GM12873 (cell line): ENCODE measurements at regions not wholly inside any gene's neighbourhood (a gene's known extent, or its start where the extent isn't known, plus 50 kb on each side); places are given as distances from the start of the nearest gene placed in this dataset.

Experiments used
- TF ChIP-seq, protein P1 (sequence below): IDR thresholded peaks from 2 replicates; pipeline ENCODE4 v1.5.1; 2012; ENCODE audit warnings: low read depth, mild to moderate bottlenecking, moderate library complexity, low read length, control low read depth; ENCODE audit not compliant: insufficient read depth; ENCODE audit errors: missing control alignments

DNA sequence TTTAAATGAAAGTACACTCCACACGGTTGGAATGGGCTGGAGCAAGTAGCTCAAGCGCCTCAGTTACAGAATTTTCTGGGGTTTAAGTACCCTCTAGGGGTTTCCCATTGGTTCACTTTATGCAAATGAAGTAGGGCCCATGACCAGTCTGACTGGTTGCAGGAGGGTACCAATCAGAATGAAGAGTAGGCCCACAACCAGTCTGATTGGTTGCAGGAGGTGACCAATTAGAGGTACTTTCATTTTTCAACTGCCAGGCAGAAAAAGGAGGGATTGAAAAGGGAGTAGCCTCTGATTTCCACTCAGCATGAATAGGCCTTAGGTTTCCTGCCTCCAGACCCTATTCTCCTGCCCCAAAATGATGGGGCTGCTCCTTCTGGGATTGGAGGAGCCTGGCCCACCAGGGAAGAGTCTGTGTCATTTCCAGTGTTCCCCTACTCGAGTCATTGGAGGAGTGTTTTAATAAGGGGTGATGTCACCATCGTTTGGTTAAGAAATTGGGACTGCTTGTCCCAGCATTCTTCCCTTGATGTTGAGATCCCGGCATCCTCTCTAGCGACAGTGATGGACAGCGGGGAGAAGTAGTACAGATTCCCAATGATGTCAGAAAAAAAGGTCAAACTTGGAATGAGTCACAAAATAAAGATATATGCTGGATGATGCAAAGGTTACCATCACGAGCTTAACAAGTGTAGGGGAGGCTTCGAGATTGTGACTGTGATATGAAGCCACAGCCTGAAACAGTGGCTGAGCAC, 210.4 kb downstream of the SH3BP4 start:
- TF ChIP-seq, protein P1, sequence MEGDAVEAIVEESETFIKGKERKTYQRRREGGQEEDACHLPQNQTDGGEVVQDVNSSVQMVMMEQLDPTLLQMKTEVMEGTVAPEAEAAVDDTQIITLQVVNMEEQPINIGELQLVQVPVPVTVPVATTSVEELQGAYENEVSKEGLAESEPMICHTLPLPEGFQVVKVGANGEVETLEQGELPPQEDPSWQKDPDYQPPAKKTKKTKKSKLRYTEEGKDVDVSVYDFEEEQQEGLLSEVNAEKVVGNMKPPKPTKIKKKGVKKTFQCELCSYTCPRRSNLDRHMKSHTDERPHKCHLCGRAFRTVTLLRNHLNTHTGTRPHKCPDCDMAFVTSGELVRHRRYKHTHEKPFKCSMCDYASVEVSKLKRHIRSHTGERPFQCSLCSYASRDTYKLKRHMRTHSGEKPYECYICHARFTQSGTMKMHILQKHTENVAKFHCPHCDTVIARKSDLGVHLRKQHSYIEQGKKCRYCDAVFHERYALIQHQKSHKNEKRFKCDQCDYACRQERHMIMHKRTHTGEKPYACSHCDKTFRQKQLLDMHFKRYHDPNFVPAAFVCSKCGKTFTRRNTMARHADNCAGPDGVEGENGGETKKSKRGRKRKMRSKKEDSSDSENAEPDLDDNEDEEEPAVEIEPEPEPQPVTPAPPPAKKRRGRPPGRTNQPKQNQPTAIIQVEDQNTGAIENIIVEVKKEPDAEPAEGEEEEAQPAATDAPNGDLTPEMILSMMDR: no peak

DNA sequence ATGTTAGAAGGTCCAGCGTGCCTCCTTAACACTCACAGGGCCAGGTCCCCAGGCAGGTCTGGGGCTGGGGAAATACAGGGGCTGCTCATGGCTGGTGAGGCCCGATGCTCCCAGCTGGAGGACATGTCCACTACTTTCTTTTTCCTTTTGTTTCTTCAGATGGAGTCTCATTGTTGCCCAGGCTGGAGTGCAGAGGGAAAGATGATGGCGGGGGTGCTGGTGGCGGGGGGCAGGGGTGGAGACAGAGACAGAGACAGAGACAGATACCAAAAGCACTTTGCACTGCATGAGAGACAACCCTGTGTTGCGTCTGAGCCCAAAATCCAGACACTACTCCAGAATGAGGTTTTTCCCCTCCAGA, 211.0 kb downstream of the SH3BP4 start:
- TF ChIP-seq, protein P1: no peak

DNA sequence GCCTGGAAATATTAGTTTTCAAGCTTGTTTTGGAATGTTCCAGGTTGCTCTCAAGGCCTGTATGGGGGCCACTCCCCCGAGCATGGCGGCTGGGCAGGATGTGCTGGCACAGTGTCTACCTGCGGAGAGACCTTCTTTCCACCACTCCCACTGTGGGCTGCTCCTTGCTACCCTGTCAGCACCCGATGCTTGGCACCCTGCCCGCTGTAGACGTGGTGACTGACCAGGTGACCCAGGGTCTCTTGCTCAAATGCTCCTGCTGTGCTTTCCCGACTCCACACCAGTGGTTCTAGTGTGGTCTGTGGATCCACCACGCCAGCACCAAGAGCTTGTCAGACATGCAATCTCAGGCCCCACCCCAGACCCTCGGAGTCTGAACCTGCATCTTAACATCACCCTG, 213.3 kb downstream of the SH3BP4 start:
- TF ChIP-seq, protein P1: no peak

DNA sequence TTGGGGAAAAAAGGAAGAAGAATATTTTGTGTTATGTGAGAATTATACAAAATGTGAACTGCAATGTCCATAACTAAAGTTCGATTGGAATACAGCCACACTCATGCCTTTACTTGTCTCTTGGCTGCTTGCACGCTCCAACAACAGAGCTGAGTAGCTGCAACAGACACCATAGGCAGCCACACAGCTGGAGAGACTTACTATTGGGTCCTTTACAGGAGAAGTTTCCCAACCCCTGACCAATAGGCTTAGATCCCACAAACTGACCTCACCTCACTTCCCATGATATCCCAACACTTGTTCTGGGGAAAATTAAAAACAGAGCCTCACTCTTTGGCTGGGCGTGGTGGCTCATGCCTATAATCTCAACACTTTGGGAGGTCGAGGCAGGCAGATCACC, 213.8 kb downstream of the SH3BP4 start:
- TF ChIP-seq, protein P1: no peak

DNA sequence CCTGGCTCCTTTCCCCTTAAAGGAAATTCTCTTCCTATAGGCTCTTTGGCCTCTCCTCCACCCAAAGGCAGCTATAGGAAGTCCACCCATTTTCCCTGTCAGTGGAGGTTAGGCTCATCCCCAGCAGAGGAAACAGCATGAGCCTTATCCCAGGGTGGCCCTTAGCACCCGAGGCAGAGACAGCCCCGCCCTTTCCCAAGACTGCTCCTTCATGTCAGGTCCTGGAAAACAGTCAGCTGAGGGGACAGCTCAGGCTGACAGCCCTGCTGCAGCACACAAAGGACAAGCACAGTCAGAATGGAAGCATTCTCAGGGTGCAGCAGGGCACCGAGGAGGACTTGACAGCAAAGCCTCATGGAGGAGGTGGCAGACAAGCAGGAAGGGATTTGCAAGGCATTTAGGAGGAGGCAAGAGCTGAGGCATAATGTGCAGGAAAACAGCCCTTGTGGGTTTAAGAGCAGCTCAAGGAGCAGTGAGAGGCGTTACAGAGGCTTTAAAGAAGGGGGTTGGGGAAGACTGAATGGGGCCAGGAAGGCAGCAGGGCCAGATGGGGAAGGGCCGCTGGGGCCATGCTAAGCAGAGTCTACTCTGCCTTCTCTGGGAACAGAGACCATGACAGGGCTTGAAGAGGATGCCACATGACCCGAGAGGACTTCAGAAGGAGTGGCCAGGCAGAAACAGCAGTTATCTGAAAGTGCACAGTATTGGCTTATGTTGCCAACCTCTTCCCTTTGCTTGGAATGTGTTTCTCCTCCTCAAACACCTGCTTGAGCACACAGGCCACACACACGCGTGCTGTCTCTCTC, 216.6 kb downstream of the SH3BP4 start:
- TF ChIP-seq, protein P1: no peak

DNA sequence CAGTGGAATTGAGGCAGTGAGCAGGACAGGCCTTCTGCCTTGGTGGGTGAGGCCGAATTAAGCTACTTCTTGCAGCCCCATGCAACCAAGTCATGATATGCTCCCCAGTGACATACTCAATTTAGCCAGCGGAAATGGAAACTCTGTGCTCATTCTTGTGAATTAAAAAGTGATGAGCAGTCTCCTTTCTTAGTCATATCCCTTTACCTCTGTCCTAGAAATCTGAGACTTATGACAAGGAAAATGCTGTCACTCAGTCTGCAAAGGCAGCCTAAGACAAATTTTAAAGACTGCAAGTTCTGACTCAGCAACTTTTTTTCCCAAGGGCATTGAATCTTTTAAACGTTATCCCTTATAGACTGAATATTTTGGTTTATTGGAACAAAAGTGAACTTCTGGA, 218.2 kb downstream of the SH3BP4 start:
- TF ChIP-seq, protein P1: no peak
